ENCODE measurements at regions not wholly inside any gene's neighbourhood (a gene's known extent, or its start where the extent isn't known, plus 50 kb on each side); places are given as distances from the start of the nearest gene placed in this dataset.

- Histone ChIP-seq H3K36me3 (ENCODE audit: control insufficient read depth in 2 of 2, extremely low read depth in 1 of 2, insufficient read depth in 2 of 2, low read length in 2 of 2) (no peaks in the 10 kb centered on the region), H3K79me2 (ENCODE audit: control insufficient read depth, insufficient read depth, low read length) (no peaks in the 10 kb centered on the region), H2AFZ (ENCODE audit: low read depth, low read length) (no peak overlapping the region), H3K27me3 (ENCODE audit: control insufficient read depth in 2 of 2, insufficient read depth in 2 of 2, low read length in 2 of 2) (no peaks in the 10 kb centered on the region), H3K4me2 (ENCODE audit: insufficient read depth, low read length) (no peak overlapping the region), H3K27ac (ENCODE audit: insufficient read depth, low read depth, low read length) (no peak overlapping the region), H4K20me1 (replicated peaks; ENCODE audit: control insufficient read depth, extremely low read depth, insufficient read depth, low read length) (no peaks in the 10 kb centered on the region), H3K4me3 (replicated peaks in 1 of 3; ENCODE audit: insufficient read depth in 1 of 3, low read depth in 1 of 3, low read length in 3 of 3) (no peak overlapping the region), H3K9me1 (replicated peaks; ENCODE audit: control insufficient read depth, extremely low read depth, insufficient read depth, low read length) (no peaks in the 10 kb centered on the region), H3K9me3 (replicated peaks; ENCODE audit: control insufficient read depth, insufficient read depth, low read length) (no peaks in the 10 kb centered on the region), H3K9ac (replicated peaks; ENCODE audit: extremely low read depth, insufficient read depth, low read length) (no peak overlapping the region), H3K4me1 (ENCODE audit: control insufficient read depth, extremely low read depth, insufficient read depth, low read length) (no peaks in the 10 kb centered on the region)
- CTCF ChIA-PET, result no interaction called here
- dilution Hi-C loops (cut with MboI; ENCODE audit: extremely low pct_ligation_motif_present, low sequenced_read_pairs), result no loop called here
- FAIRE-seq (no peak), DNase-seq (ENCODE audit: low read depth, low spot score) (no peak)
- TF ChIP-seq GATA2 (IDR thresholded peaks at IDR 0.05; ENCODE audit: insufficient read depth, insufficient read length, low read depth, low read length), result no peak
- TF ChIP-seq FOS (IDR thresholded peaks at IDR 0.05; ENCODE audit: borderline replicate concordance, insufficient read depth, low read length), result no peak
- TF ChIP-seq MAX (IDR thresholded peaks at IDR 0.05; ENCODE audit: insufficient read depth, insufficient read length), result no peak
- no peak for TF ChIP-seq POLR2AphosphoS5 (IDR thresholded peaks at IDR 0.05; ENCODE audit: insufficient read depth, low read depth, low read length)
- TF ChIP-seq JUN (IDR thresholded peaks at IDR 0.05; ENCODE audit: borderline replicate concordance, insufficient read depth, insufficient read length, low read depth), result no peak
- no peak for TF ChIP-seq MYC (IDR thresholded peaks at IDR 0.05; ENCODE audit: low read depth, low read length)
- TF ChIP-seq CTCF (IDR thresholded peaks at IDR 0.05; ENCODE audit: extremely low read depth in 1 of 2, insufficient read depth in 1 of 2, low read depth in 1 of 2, low read length in 2 of 2), result no peak
- TF ChIP-seq EZH2 (IDR thresholded peaks at IDR 0.05; ENCODE audit: borderline replicate concordance, low read depth, low read length, severe bottlenecking), result no peak
- no peak for TF ChIP-seq POLR2A (IDR thresholded peaks at IDR 0.05; ENCODE audit: low read depth, low read length)
- intact Hi-C loops (cut with micrococcal nuclease), result no loop called here
- no TSS peak for BruUV-seq (replicated peaks)
- POLR2A ChIA-PET, result no interaction called here
These were observed 122.1 kb downstream of the NUF2 start for GRCh38 chr1:163443863-163444262.
